ENCODE measurements at regions not wholly inside any gene's neighbourhood (a gene's known extent, or its start where the extent isn't known, plus 50 kb on each side); places are given as distances from the start of the nearest gene placed in this dataset.
A peak's percentile ranks its signal among the peaks of the same experiment; 100 is the strongest.

DNA sequence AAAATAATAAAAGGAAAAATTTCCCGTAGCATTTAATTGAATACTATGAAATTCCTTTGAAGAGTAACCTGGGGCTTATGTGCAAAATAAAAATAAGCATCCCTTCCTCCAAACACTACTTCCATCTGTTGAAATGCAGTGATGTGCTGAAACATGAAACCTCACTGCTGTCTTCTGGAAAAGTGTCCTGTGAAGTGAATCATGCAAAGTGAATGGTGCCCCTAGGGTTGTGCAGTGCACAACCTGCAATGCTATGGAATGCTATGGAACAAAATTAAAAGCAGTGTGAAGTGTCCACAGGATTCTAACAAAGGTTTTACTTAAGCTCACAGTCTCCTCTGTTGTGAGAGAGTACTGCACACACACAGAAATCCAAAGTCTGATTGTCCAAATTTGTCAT lies 480.9 kb downstream of the ETV1 start:
- TF ChIP-seq, protein P1, sequence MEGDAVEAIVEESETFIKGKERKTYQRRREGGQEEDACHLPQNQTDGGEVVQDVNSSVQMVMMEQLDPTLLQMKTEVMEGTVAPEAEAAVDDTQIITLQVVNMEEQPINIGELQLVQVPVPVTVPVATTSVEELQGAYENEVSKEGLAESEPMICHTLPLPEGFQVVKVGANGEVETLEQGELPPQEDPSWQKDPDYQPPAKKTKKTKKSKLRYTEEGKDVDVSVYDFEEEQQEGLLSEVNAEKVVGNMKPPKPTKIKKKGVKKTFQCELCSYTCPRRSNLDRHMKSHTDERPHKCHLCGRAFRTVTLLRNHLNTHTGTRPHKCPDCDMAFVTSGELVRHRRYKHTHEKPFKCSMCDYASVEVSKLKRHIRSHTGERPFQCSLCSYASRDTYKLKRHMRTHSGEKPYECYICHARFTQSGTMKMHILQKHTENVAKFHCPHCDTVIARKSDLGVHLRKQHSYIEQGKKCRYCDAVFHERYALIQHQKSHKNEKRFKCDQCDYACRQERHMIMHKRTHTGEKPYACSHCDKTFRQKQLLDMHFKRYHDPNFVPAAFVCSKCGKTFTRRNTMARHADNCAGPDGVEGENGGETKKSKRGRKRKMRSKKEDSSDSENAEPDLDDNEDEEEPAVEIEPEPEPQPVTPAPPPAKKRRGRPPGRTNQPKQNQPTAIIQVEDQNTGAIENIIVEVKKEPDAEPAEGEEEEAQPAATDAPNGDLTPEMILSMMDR (conservative IDR thresholded peaks at IDR 0.05) = no peak
- H3K27ac ChIP-seq = no peak overlapping the region

DNA sequence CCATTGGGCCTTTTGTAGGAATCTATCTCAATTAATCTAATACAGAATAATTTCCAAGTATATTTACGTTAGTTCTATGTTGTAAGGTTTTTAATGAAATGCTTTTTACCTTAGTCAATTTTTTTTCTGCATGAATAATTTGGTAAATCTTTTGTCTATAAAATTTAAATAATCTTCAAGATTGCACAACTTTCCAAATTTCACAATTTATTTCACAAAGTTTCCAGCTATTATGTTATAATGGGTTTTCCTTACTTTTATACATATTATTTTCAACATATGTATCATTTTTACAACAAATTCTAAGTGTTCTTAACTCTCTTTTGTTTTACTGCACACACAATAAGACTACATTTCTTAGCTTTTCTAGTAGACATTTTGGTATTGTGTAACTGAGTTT lies 470.7 kb downstream of the ETV1 start:
- H3K27ac ChIP-seq = no peak overlapping the region
- TF ChIP-seq, protein P1 (conservative IDR thresholded peaks at IDR 0.05) = no peak

DNA sequence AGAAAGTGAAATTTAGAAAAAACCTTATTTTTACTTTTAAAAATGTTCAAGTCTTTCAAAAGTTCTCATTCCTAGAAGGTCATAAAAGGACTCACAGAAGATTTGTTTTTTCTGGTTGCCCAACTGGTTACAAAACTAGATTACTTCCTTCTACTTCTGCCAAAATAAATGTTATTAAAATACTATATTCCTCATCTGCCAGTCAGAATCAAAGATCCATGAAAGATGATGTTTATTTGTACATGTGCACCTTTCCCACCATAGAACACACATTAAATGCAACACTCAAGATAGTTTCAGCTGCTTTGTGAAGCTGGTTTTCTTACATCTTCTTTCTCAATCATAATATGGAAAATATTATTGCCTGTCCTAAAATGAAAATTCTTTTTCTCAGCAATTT lies 465.4 kb downstream of the ETV1 start:
- H3K27ac ChIP-seq = peak overlapping the region; percentile 81
- TF ChIP-seq, protein P1 (conservative IDR thresholded peaks at IDR 0.05) = no peak

DNA sequence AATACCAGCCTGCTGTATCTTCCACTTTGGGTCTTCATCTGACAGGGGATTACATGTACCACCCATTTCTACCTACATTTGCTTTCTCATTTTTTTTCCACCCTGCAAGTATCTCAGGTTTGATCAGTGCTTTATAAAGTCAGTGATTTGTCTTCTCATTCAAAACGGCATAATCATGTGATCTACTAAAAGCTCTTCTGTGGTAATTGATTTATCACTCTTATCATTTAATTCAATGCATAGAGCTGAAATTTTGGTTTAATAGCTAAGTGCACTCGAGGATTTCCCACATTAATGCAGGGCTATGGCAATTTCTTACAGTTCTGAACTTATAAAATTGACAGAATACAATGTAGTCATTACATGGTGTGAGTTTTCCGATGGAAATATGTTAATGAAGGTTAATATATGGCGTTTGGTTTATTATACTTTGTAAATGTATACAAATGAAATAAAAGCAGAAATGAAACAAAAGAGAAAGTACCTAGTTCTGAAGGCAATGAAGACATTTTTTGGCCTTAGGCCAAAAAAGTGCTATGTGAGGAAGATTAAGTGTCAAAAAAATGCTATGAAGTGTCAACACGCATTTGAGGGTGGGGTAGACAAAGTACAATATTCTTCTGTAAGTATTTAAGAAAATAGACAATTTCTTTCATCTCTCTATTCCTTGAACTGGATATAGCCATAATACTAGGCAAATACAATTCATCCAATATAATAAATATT lies 457.3 kb downstream of the ETV1 start:
- no peak overlapping the region for H3K27ac ChIP-seq
- TF ChIP-seq, protein P1 (conservative IDR thresholded peaks at IDR 0.05) = no peak

DNA sequence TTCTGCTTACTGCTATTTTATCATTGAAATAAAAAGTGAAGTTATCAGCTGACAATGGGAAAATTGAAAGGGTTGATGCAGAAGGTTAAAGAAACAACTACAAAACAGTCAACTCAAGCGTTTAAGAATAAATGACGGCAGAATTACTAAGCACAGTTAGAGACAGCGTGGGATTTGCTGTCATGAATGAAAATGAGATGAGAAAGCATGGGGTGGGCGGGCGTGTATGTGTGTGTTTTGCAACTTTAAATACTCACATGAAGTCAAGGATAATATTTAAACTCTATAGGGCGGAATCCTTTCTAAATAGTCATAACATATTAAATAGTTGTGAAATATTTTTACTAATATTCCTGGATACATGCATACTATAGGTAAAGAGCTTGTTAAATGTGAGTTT lies 450.8 kb downstream of the ETV1 start:
- TF ChIP-seq, protein P1 (conservative IDR thresholded peaks at IDR 0.05) = no peak
- no peak overlapping the region for H3K27ac ChIP-seq

DNA sequence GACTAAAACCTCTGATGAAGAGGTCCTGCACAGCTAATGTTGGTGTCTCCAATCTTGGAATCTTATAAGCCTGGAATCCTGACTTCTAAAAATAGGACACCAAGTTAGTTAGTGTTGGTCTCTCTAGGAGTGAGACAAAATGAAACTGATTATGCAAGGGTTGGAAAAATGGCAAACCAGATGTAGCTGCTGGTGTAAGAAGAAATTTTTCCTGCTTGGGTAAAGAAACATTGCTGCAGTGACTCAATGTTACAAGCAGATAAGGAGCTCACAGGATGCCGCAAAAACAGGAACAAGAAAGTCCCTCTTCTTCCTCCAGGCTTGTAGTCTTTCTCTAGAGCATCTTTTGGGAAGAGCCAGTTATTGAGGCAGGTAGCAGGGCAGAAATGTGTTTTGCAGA lies 449.0 kb downstream of the ETV1 start:
- H3K27ac ChIP-seq = no peak overlapping the region
- TF ChIP-seq, protein P1 (conservative IDR thresholded peaks at IDR 0.05) = no peak

DNA sequence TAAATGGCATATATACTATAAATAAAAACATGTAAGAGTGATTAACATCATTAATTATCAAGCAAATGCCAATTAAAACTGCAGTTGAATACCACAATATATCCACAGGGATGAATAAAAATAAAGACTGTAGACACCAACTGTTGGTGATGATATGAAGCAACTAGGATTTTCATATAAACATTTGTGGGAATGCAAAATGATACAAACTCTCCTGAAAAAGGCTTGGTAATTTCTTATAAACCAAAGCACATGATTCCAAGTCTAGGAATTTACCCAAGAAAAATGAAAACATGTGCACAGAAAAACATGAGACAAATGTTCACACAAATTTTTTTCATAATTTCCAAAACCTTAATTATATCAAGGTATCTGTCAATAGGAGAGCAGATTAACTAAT lies 448.1 kb downstream of the ETV1 start:
- no peak overlapping the region for H3K27ac ChIP-seq
- TF ChIP-seq, protein P1 (conservative IDR thresholded peaks at IDR 0.05) = no peak

Data from VCaP (cell line).